OCI-LY3 (cell line): ENCODE measurements at regions not wholly inside any gene's neighbourhood (a gene's known extent, or its start where the extent isn't known, plus 50 kb on each side); places are given as distances from the start of the nearest gene placed in this dataset.

Source experiments
- H2AFZ ChIP-seq: fragments of 200-600, 300-600 bp; shearing (Covaris generic); 2 replicates; pipeline ENCODE4 v1.6.0; 2014; ENCODE audit warnings: antibody characterized with exemption, low read depth, low read length
- H3K27ac ChIP-seq: fragments of 200-600, 300-600 bp; sonication (generic); 2 replicates; pipeline ENCODE4 v1.5.1; 2014; ENCODE audit warnings: mild to moderate bottlenecking, low read length, moderate library complexity, mixed read lengths
- H3K27me3 ChIP-seq: fragments of 200-600, 300-600 bp; sonication (generic); 2 replicates; pipeline ENCODE4 v1.6.1; 2014; ENCODE audit warnings: low read depth, low read length, mixed read lengths
- H3K36me3 ChIP-seq: fragments of 200-600, 300-600 bp; sonication (generic); replicated peaks from 2 replicates; pipeline ENCODE3; 2014; ENCODE audit warnings: low read depth, low read length, mixed read lengths
- H3K4me1 ChIP-seq: fragments of 300-600, 200-600 bp; sonication (generic); 2 replicates; pipeline ENCODE4 v1.6.1; 2014; ENCODE audit warnings: low read length, mixed read lengths
- H3K4me2 ChIP-seq: fragments of 200-600, 300-600 bp; sonication (generic); 2 replicates; pipeline ENCODE4 v1.6.1; 2014; ENCODE audit warnings: low read length, mixed read lengths
- H3K4me3 ChIP-seq: fragments of 300-600, 200-600 bp; sonication (generic); 2 replicates; pipeline ENCODE4 v1.5.1; 2014; ENCODE audit warnings: antibody characterized with exemption, mild to moderate bottlenecking, low read length, moderate library complexity
- H3K79me2 ChIP-seq: fragments of 300-600, 200-600 bp; shearing (Covaris generic); 2 replicates; pipeline ENCODE4 v1.6.1; 2014; ENCODE audit warnings: mild to moderate bottlenecking, low read length, mixed read lengths
- H3K9ac ChIP-seq: fragments of 300-600, 200-600 bp; shearing (Covaris generic); 2 replicates; pipeline ENCODE4 v1.6.0; 2014; ENCODE audit warnings: mild to moderate bottlenecking, low read length, moderate library complexity
- H3K9me3 ChIP-seq: fragments of 200-600, 300-600 bp; shearing (Covaris generic); 2 replicates; pipeline ENCODE4 v1.6.1; 2014; ENCODE audit warnings: low read length, mixed read lengths; ENCODE audit not compliant: insufficient read depth
- H4K20me1 ChIP-seq: fragments of 200-600, 300-600 bp; sonication (generic); 2 replicates; pipeline ENCODE4 v1.6.1; 2016; ENCODE audit warnings: low read length, mixed read lengths; ENCODE audit not compliant: insufficient read depth
- CTCF ChIP-seq: fragments of 200-600, 300-600 bp; sonication (generic); IDR thresholded peaks from 2 replicates; pipeline ENCODE4 v1.5.1; 2014; ENCODE audit warnings: antibody characterized with exemption, low read length, low read depth
- EZH2phosphoT487 ChIP-seq: fragments of 200-600 bp; shearing (Covaris generic); IDR thresholded peaks from 2 replicates; pipeline ENCODE4 v1.6.1; 2018; ENCODE audit warnings: antibody characterized with exemption, mixed run types, low read depth

- H3K4me1 ChIP-seq, result peaks cover 6% of the 10 kb centered on the region; the same call in 1 of the 2 replicates
- TF ChIP-seq CTCF, result no peak
- TF ChIP-seq EZH2phosphoT487, result no peak
Measured at GRCh38 chr6:43963877-43964658, 163.2 kb downstream of the MRPL14 start.

GRCh38 chr6:43963203-43963602, 164.0 kb downstream of the MRPL14 start:
- no peaks in the 10 kb centered on the region for H4K20me1 ChIP-seq
- H3K27ac ChIP-seq, result no peak overlapping the region
- TF ChIP-seq CTCF, result no peak
- no peak for TF ChIP-seq EZH2phosphoT487
- H3K79me2 ChIP-seq, result no peaks in the 10 kb centered on the region
- peaks cover 6% of the 10 kb centered on the region; the same call in 1 of the 2 replicates for H3K4me1 ChIP-seq
- H3K27me3 ChIP-seq, result peaks cover 8% of the 10 kb centered on the region
- H3K36me3 ChIP-seq, result no peaks in the 10 kb centered on the region
- H3K4me2 ChIP-seq, result no peak overlapping the region
- H3K9me3 ChIP-seq, result no peaks in the 10 kb centered on the region
- H3K4me3 ChIP-seq, result no peak overlapping the region
- H2AFZ ChIP-seq, result no peak overlapping the region
- no peak overlapping the region for H3K9ac ChIP-seq

More at GRCh38 chr6:43963877-43964658, 163.2 kb downstream of the MRPL14 start:
- Histone ChIP-seq H4K20me1 (no peaks in the 10 kb centered on the region), H2AFZ (no peak overlapping the region), H3K27me3 (peaks cover 12% of the 10 kb centered on the region), H3K27ac (no peak overlapping the region), H3K9ac (no peak overlapping the region), H3K79me2 (no peaks in the 10 kb centered on the region), H3K4me2 (no peak overlapping the region), H3K9me3 (no peaks in the 10 kb centered on the region), H3K36me3 (no peaks in the 10 kb centered on the region), H3K4me3 (no peak overlapping the region)

- Histone ChIP-seq H3K9ac (no peak overlapping the region), H4K20me1 (no peaks in the 10 kb centered on the region), H3K9me3 (no peaks in the 10 kb centered on the region), H3K27me3 (peaks cover 14% of the 10 kb centered on the region; the same call in 1 of the 2 replicates), H2AFZ (no peak overlapping the region), H3K27ac (no peak overlapping the region), H3K36me3 (no peaks in the 10 kb centered on the region), H3K4me3 (no peak overlapping the region), H3K4me2 (no peak overlapping the region), H3K4me1 (peaks cover 6% of the 10 kb centered on the region; the same call in 1 of the 2 replicates), H3K79me2 (no peaks in the 10 kb centered on the region)
- TF ChIP-seq CTCF (no peak), EZH2phosphoT487 (no peak)
Measured at GRCh38 chr6:43962458-43962857, 164.8 kb downstream of the MRPL14 start.

GRCh38 chr6:43957273-43957672, 170.0 kb downstream of the MRPL14 start:
- no peak overlapping the region for H3K27ac ChIP-seq
- no peaks in the 10 kb centered on the region for H3K79me2 ChIP-seq
- peaks cover 21% of the 10 kb centered on the region; the same call in 1 of the 2 replicates for H3K27me3 ChIP-seq
- H3K9ac ChIP-seq, result no peak overlapping the region
- 0 out of 2 replicates have a peak, but pooled peaks cover 8% of the 10 kb centered on the region for H3K9me3 ChIP-seq
- peaks cover 6% of the 10 kb centered on the region; the same call in 1 of the 2 replicates for H3K4me1 ChIP-seq
- no peak overlapping the region for H3K4me2 ChIP-seq
- H3K4me3 ChIP-seq, result no peak overlapping the region
- H3K36me3 ChIP-seq, result no peaks in the 10 kb centered on the region
- TF ChIP-seq CTCF (no peak), EZH2phosphoT487 (no peak)
- no peak overlapping the region for H2AFZ ChIP-seq
- no peaks in the 10 kb centered on the region for H4K20me1 ChIP-seq
